Astrocyte (in vitro differentiated cells and primary cell): ENCODE measurements at regions not wholly inside any gene's neighbourhood (a gene's known extent, or its start where the extent isn't known, plus 50 kb on each side); places are given as distances from the start of the nearest gene placed in this dataset.

Experiments used
- EZH2 ChIP-seq: IDR thresholded peaks from 2 replicates; pipeline ENCODE4 v1.6.1; 2012; ENCODE audit warnings: mild to moderate bottlenecking, low read length, inconsistent platforms; ENCODE audit not compliant: insufficient read depth
- TF ChIP-seq, protein P1 (sequence below): IDR thresholded peaks from 2 replicates; pipeline ENCODE4 v1.5.1; 2011; ENCODE audit warnings: low read depth, mild to moderate bottlenecking, inconsistent platforms, low read length, moderate library complexity; ENCODE audit not compliant: insufficient read depth

- TF ChIP-seq, protein P1, sequence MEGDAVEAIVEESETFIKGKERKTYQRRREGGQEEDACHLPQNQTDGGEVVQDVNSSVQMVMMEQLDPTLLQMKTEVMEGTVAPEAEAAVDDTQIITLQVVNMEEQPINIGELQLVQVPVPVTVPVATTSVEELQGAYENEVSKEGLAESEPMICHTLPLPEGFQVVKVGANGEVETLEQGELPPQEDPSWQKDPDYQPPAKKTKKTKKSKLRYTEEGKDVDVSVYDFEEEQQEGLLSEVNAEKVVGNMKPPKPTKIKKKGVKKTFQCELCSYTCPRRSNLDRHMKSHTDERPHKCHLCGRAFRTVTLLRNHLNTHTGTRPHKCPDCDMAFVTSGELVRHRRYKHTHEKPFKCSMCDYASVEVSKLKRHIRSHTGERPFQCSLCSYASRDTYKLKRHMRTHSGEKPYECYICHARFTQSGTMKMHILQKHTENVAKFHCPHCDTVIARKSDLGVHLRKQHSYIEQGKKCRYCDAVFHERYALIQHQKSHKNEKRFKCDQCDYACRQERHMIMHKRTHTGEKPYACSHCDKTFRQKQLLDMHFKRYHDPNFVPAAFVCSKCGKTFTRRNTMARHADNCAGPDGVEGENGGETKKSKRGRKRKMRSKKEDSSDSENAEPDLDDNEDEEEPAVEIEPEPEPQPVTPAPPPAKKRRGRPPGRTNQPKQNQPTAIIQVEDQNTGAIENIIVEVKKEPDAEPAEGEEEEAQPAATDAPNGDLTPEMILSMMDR = no peak
- TF ChIP-seq EZH2 = no peak
Observed at GRCh38 chr18:65526099-65526498, 224.7 kb upstream of the CDH7 start.
